ENCODE measurements at regions not wholly inside any gene's neighbourhood (a gene's known extent, or its start where the extent isn't known, plus 50 kb on each side); places are given as distances from the start of the nearest gene placed in this dataset.

DNA sequence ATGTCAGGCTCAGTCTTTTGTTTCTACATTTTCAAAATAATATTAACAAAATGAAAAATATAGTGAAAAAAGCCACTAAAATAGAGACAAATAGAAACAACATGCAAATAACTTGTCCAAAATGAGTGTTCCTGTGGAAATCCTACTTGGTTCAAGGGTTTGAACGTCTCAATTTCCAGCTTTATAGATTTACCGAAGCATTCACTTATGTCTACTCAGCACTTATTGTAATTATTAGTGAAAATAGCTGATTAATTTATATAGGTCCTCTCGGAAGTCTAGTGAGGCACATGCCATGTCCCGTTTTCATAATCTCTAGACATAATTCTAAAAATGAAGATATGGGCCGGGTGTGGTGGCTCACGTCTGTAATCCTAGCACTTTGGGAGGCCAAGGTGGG, 99.9 kb upstream of the NFIB start:
- DNase-seq (ENCODE audit: extremely low spot score), result no peak
- POLR2A ChIA-PET, result no interaction called here
- CTCF ChIA-PET, result interaction anchor here (1.1 to 8.3 kb wide), 3 partner anchors 9 to 19 kb away, joined by 3 to 62 read pairs (median 7); no protein-coding TSS in a partner anchor
- no peak for TF ChIP-seq CTCF (IDR thresholded peaks at IDR 0.05; ENCODE audit: control extremely low read depth, extremely low read depth, low read depth, missing control alignments)

DNA sequence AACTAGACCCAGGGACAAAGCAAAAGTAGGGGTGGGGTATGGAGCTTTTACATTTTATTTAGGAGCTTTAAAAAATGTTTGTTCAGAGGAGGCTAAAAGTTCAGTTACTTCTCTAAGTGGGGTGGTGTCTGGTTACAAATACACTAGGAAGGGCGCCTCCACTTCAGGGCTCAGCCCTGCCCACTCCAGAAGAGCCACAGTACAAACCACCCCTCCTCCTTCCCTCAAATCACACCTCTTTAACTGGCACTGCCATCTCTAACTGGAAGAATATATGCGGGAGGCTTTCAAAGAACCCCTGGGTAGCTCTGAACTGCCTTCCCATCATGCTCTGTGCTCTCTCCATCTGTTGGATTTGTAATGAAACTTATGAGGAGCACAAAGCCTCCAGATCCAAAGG, 98.8 kb upstream of the NFIB start:
- POLR2A ChIA-PET, result no interaction called here
- no peak for TF ChIP-seq CTCF (IDR thresholded peaks at IDR 0.05; ENCODE audit: control extremely low read depth, extremely low read depth, low read depth, missing control alignments)
- CTCF ChIA-PET, result interaction anchor here (2.0 to 8.3 kb wide), 2 partner anchors 10 to 15 kb away, joined by 7 to 62 read pairs; no protein-coding TSS in a partner anchor
- DNase-seq (ENCODE audit: extremely low spot score), result no peak

GRCh38 chr9:14406463-14406862, 92.5 kb upstream of the NFIB start:
- POLR2A ChIA-PET, result no interaction called here
- CTCF ChIA-PET, result interaction anchor here (1.7 kb wide), 1 partner anchor 23 kb away, joined by 4 read pairs; no protein-coding TSS in a partner anchor
- DNase-seq (ENCODE audit: extremely low spot score), result no peak
- TF ChIP-seq CTCF (IDR thresholded peaks at IDR 0.05; ENCODE audit: control extremely low read depth, extremely low read depth, low read depth, missing control alignments), result no peak

GRCh38 chr9:14405176-14405706, 91.3 kb upstream of the NFIB start:
- TF ChIP-seq CTCF (IDR thresholded peaks at IDR 0.05; ENCODE audit: control extremely low read depth, extremely low read depth, low read depth, missing control alignments), result no peak
- POLR2A ChIA-PET, result no interaction called here
- no peak for DNase-seq (ENCODE audit: extremely low spot score)
- CTCF ChIA-PET, result interaction anchor here (1.0 kb wide), 1 partner anchor 73 kb away, joined by 3 read pairs; no protein-coding TSS in a partner anchor

DNA sequence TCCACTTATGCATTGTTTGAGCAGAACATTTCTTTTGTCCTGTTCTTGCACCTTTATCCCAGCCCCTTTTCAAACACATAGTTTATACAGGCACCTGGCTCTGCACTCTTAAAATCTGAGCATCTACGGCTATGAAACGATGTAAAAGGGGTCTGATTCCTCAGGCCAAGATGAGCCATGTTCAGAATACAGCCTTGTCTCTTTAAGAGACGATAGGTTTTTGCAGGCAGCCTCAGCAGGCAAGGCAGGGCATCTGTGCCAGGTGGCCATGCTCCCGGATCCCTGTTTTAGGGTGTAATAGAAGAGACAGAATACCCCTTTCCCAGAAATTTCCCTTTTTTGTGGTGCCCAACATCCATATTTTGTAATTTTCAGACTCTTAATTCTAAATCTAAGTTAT, 89.1 kb upstream of the NFIB start:
- ChIA-PET CTCF (interaction anchor here (2.0 kb wide), 1 partner anchor 13 kb away, joined by 6 read pairs; no protein-coding TSS in a partner anchor), POLR2A (no interaction called here)
- no peak for DNase-seq (ENCODE audit: extremely low spot score)
- no peak for TF ChIP-seq CTCF (IDR thresholded peaks at IDR 0.05; ENCODE audit: control extremely low read depth, extremely low read depth, low read depth, missing control alignments)

DNA sequence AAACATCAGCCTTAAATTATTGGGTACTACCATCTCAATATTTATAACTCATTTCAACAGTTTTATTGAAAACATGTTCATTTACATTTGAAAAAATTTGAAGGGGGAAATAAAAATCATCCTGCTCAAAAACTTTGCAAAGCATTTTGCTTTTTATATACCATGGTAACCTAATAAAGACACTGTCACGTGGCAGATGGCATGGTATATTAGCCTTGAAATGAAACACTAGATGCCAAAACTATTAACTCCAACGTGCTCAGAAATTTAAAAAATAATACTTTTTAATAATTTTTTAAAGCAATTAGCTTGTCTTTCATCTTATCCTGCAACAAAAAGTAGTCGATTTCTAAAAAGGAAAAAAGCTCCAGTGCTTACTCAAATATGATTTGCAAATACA, 88.6 kb upstream of the NFIB start:
- no peak for DNase-seq (ENCODE audit: extremely low spot score)
- CTCF ChIA-PET, result interaction anchor here (1.1 to 2.0 kb wide), 3 partner anchors 14 to 27 kb away, joined by 4 to 6 read pairs (median 5); no protein-coding TSS in a partner anchor
- no peak for TF ChIP-seq CTCF (IDR thresholded peaks at IDR 0.05; ENCODE audit: control extremely low read depth, extremely low read depth, low read depth, missing control alignments)
- POLR2A ChIA-PET, result no interaction called here
